K562 (cell line): ENCODE measurements at regions not wholly inside any gene's neighbourhood (a gene's known extent, or its start where the extent isn't known, plus 50 kb on each side); places are given as distances from the start of the nearest gene placed in this dataset.

Experiments used
- ATAC-seq: fragments of 200-7000 bp; cut with Tn5 transposase; 3 replicates; pipeline ENCODE4 v1.9.1; 2020; ENCODE audit warnings: moderate library complexity
- BruUV-seq: library from RNA; stranded (reverse); fragments of 400-500 nt; replicated peaks from 2 replicates; lab custom pipeline; 2021; lab: Mats Ljungman, UMichigan
- CTCF ChIA-PET: fragments of 300-600 bp; formaldehyde crosslinking; extraction: SDS; loops from one replicate; lab custom pipeline; 2021; ENCODE audit warnings: low intra/inter-chr PET ratio; lab: Yijun Ruan, JAX
- POLR2A ChIA-PET: fragments of 300-600, 350-650 bp; sonication (Branson Sonifier 250); formaldehyde crosslinking; extraction: SDS; loops from one replicate; lab custom pipeline; 2021; ENCODE audit warnings: antibody characterized with exemption, inconsistent platforms; lab: Yijun Ruan, JAX
- DNase-seq, 4 experiments: peaks; one replicate each; pipeline versions ENCODE4 v3.0.0 to v3.0.0-alpha.2; 2011 to 2018; ENCODE audit warnings: low spot score in 3 of 4, mixed read lengths in 3 of 4; ENCODE audit errors: extremely low read depth in 1 of 4
- FAIRE-seq: peaks from 2 replicates; lab custom pipeline; 2011; peaks lifted over from hg19 to GRCh38; lab: Jason Lieb, UNC
- H2AFZ ChIP-seq: 2 replicates; pipeline ENCODE4 v1.6.0; 2011; ENCODE audit warnings: low read depth, low read length, control low read depth, inconsistent platforms
- H3K27ac ChIP-seq: fragments of 200-600 bp; 3 replicates; pipeline ENCODE4 v1.8.0; 2011; ENCODE audit warnings: low read depth, mild to moderate bottlenecking, control low read depth, inconsistent platforms, low read length, moderate library complexity, mixed read lengths; ENCODE audit errors: extremely low read depth
- H3K27me3 ChIP-seq, 2 experiments: fragments of 300-600 bp in 1 of 2; 2 replicates in 1 of 2; 3 replicates in 1 of 2; pipeline versions ENCODE4 v1.6.0 to v1.8.0; 2011; ENCODE audit warnings: inconsistent platforms in 2 of 2, low read length in 2 of 2, mild to moderate bottlenecking in 1 of 2, mixed read lengths in 1 of 2, moderate library complexity in 1 of 2; ENCODE audit not compliant: control insufficient read depth in 2 of 2, insufficient read depth in 2 of 2
- H3K36me3 ChIP-seq: fragments of 300-600 bp; 3 replicates; pipeline ENCODE4 v1.8.0; 2011; ENCODE audit warnings: mild to moderate bottlenecking, low read length, inconsistent platforms; ENCODE audit not compliant: control insufficient read depth, insufficient read depth
- H3K4me1 ChIP-seq, 2 experiments: fragments of 200-600 bp in 1 of 2; replicated peaks in 1 of 2; 2 replicates in 1 of 2; 3 replicates in 1 of 2; pipeline versions ENCODE4 v1.5.1 to v1.8.0; 2011; ENCODE audit warnings: inconsistent platforms in 2 of 2, low read length in 2 of 2, mild to moderate bottlenecking in 1 of 2, mixed read lengths in 1 of 2, moderate library complexity in 1 of 2; ENCODE audit not compliant: control insufficient read depth in 2 of 2, insufficient read depth in 2 of 2
- H3K4me2 ChIP-seq: 2 replicates; pipeline ENCODE4 v1.6.1; 2011; ENCODE audit warnings: low read length, control low read depth, inconsistent platforms, mixed read lengths; ENCODE audit not compliant: insufficient read depth
- H3K4me3 ChIP-seq: fragments of 200-600 bp; sonication (generic), shearing (Covaris generic); 2 replicates; pipeline ENCODE4 v1.5.1; 2016; ENCODE audit warnings: control low read depth, inconsistent platforms
- H3K79me2 ChIP-seq: fragments of 200-600 bp; 3 replicates; pipeline ENCODE4 v1.8.0; 2011; ENCODE audit warnings: low read length, inconsistent platforms; ENCODE audit not compliant: control insufficient read depth, insufficient read depth
- H3K9ac ChIP-seq, 2 experiments: 2 replicates each; pipeline versions ENCODE4 v1.6.0 to v1.6.1; 2011; ENCODE audit warnings: low read depth in 2 of 2, low read length in 2 of 2, control low read depth in 1 of 2, inconsistent platforms in 1 of 2, mild to moderate bottlenecking in 1 of 2, mixed read lengths in 1 of 2; ENCODE audit not compliant: insufficient read depth in 1 of 2
- H3K9me1 ChIP-seq: one replicate; pipeline ENCODE4 v1.6.0; 2011; ENCODE audit warnings: inconsistent platforms, mild to moderate bottlenecking, low read length, moderate library complexity; ENCODE audit not compliant: control insufficient read depth, insufficient read depth
- H3K9me3 ChIP-seq: replicated peaks from 2 replicates; pipeline ENCODE4 v1.5.1; 2011; ENCODE audit warnings: low read depth, low read length, inconsistent platforms; ENCODE audit not compliant: control insufficient read depth, insufficient read depth
- H4K20me1 ChIP-seq: replicated peaks from 2 replicates; pipeline ENCODE4 v1.6.1; 2011; ENCODE audit warnings: low read length, inconsistent platforms, mixed read lengths; ENCODE audit not compliant: control insufficient read depth, insufficient read depth
- BRD9 ChIP-seq: fragments of 450-650 bp; IDR thresholded peaks from 2 replicates; pipeline ENCODE4 v1.6.1; 2018; ENCODE audit warnings: low read depth; ENCODE audit not compliant: partially characterized antibody
- CHCHD3 ChIP-seq: fragments of 250-450 bp; sonication (Bioruptor Pico); IDR thresholded peaks from 2 replicates; pipeline ENCODE4 v2.1.2; 2022; ENCODE audit warnings: mild to moderate bottlenecking
- GMEB1 ChIP-seq: fragments of 250-450 bp; sonication (Bioruptor Pico); IDR thresholded peaks from 2 replicates; pipeline ENCODE4 v1.4.0; 2020; ENCODE audit warnings: mild to moderate bottlenecking
- HDAC1 ChIP-seq, 2 experiments: fragments of 450-650 bp; IDR thresholded peaks; 2 replicates each; pipeline ENCODE4 v1.6.1; 2016 to 2017; ENCODE audit warnings: inconsistent platforms in 1 of 2, mild to moderate bottlenecking in 1 of 2, moderate library complexity in 1 of 2
- HOXB6 ChIP-seq: fragments of 250-450 bp; sonication (Bioruptor Pico); IDR thresholded peaks from 2 replicates; pipeline ENCODE4 v1.5.1; 2022; ENCODE audit warnings: mild to moderate bottlenecking, borderline replicate concordance
- MAZ ChIP-seq, 2 experiments: fragments of 450-650 bp in 1 of 2; sonication (generic) in 1 of 2; formaldehyde crosslinking; IDR thresholded peaks in 1 of 2; conservative IDR thresholded peaks in 1 of 2; 2 replicates each; pipeline versions ENCODE4 v1.4.0 to v1.5.0; 2020; ENCODE audit warnings: mild to moderate bottlenecking in 1 of 2, missing genetic modification reagents in 1 of 2
- RB1 ChIP-seq: fragments of 450-650 bp; IDR thresholded peaks from 2 replicates; pipeline ENCODE4 v1.6.1; 2017; ENCODE audit warnings: low read depth, mild to moderate bottlenecking
- RERE ChIP-seq: sonication (generic); formaldehyde crosslinking; IDR thresholded peaks from 2 replicates; pipeline ENCODE4 v1.8.0; 2023; ENCODE audit warnings: missing genetic modification reagents, mild to moderate bottlenecking, borderline replicate concordance
- WGBS: fragments of 100-300 bp; shearing (Covaris generic); methylation state at CpG from one replicate; pipeline ENCODE4 v1.1.6; 2016; ENCODE audit warnings: low coverage, mixed read lengths; ENCODE audit not compliant: insufficient coverage; ENCODE audit errors: missing lambda C conversion rate; 5-methylcytosine and 5-hydroxymethylcytosine counted together
- in situ Hi-C: fragments of 300-500 bp; cut with MboI; formaldehyde crosslinking; loops from 4 replicates; pipeline ENCODE4 v1.15.0; 2018; ENCODE audit warnings: inconsistent platforms, mixed read lengths
- intact Hi-C: fragments of 100-400 bp; cut with micrococcal nuclease; formaldehyde crosslinking; loops from 2 replicates; pipeline ENCODE4 v1.14.2; 2022

DNA sequence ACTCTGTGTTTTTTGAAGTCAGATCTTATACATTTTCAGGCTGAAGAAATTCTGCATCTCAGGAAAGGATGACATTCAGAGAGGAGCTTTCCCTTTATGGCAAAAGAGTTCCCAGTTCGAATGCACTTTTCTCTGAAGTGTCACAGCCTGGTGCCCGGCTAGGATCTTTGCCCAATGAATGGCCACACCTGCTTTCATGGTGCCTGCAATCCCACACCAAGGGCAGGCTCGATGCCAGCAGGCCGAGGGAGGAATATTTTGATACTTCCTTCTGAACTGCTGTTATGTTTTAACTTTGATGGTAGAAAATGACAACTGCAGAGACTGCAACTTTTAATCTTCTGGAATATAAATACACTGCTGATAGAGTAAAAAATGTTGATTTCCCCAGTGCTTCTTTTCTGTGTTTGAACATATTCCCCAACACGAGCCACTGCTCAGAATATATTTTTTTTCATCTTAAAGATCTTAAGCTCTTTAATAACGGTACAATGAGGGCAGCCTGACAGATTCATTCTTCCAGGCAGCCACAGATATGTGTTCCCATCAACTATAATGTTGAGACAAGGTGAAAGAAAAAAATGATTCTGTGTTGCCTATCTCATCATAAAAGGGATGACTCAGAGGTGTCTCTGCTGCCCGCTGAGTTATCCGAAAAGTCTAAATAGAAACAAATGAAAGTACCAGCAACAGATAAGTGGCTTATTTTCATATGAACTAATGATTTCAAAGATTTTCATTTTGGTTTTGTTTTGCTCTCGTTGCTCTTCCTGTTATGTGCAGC is 848.5 kb downstream of the DCDC2C start:
- H3K9ac ChIP-seq, result no peak overlapping the region
- no peaks in the 10 kb centered on the region for H3K9me1 ChIP-seq
- CTCF ChIA-PET, result no interaction called here
- H3K4me2 ChIP-seq, result no peak overlapping the region
- FAIRE-seq, result no peak
- no peak for DNase-seq
- H3K27me3 ChIP-seq, result no peaks in the 10 kb centered on the region
- no peak for ATAC-seq
- under 1% methylated on average over 9 of the region's 9 CpGs for WGBS
- TF ChIP-seq BRD9 (no peak), HDAC1 (IDR thresholded peaks at IDR 0.05) (no peak), RB1 (no peak), MAZ (CRISPR knock-in tag; conservative IDR thresholded peaks at IDR 0.05 in 1 of 2, IDR thresholded peaks at IDR 0.05 in 1 of 2) (no peak), CHCHD3 (CRISPR knock-in tag) (no peak), RERE (CRISPR knock-in tag) (no peak), HOXB6 (no peak), GMEB1 (no peak)
- H3K4me3 ChIP-seq, result no peak overlapping the region
- H3K79me2 ChIP-seq, result no peaks in the 10 kb centered on the region
- H3K9me3 ChIP-seq, result no peaks in the 10 kb centered on the region; the same call in none of the 2 replicates
- POLR2A ChIA-PET, result no interaction called here
- in situ Hi-C loops, result no loop called here
- H4K20me1 ChIP-seq, result no peaks in the 10 kb centered on the region
- H3K27ac ChIP-seq, result no peak overlapping the region
- H2AFZ ChIP-seq, result no peak overlapping the region
- BruUV-seq, result no TSS peak
- intact Hi-C loops, result no loop called here
- H3K4me1 ChIP-seq, result no peaks in the 10 kb centered on the region
- no peaks in the 10 kb centered on the region for H3K36me3 ChIP-seq
